Body of pancreas (tissue), 4 donors: ENCODE measurements at regions not wholly inside any gene's neighbourhood (a gene's known extent, or its start where the extent isn't known, plus 50 kb on each side); places are given as distances from the start of the nearest gene placed in this dataset.

Source experiments
- ATAC-seq: fragments of 150-250 bp; one replicate; pipeline ENCODE4 v1.9.1; 2016
- DNase-seq, 4 donors: peaks; one replicate each; pipeline ENCODE4 v3.0.0-alpha.2; 2019
- H3K27ac ChIP-seq, 4 donors: fragments of 200-600 bp; sonication (generic); 1 replicate in 3 of 4; 2 replicates in 1 of 4; pipeline versions ENCODE4 v1.5.1 to v1.6.1; 2016 to 2019; ENCODE audit warnings: mild to moderate bottlenecking in 1 of 4, mixed read lengths in 1 of 4, moderate library complexity in 1 of 4
- H3K27me3 ChIP-seq, 2 donors: fragments of 200-600 bp; sonication (generic); one replicate each; pipeline ENCODE4 v1.6.0; 2016; ENCODE audit warnings: mild to moderate bottlenecking in 1 of 2
- H3K36me3 ChIP-seq, 2 donors: fragments of 200-600 bp; sonication (generic); replicated peaks in 1 of 2; 2 replicates each; pipeline ENCODE4 v1.5.1; 2016; ENCODE audit warnings: low read depth in 2 of 2; ENCODE audit not compliant: insufficient read depth in 1 of 2
- H3K4me1 ChIP-seq: fragments of 200-600 bp; sonication (generic); one replicate; pipeline ENCODE4 v1.6.0; 2016
- H3K4me3 ChIP-seq, 2 donors: fragments of 200-600 bp; sonication (generic); 1 replicate in 1 of 2; 2 replicates in 1 of 2; pipeline ENCODE4 v1.5.1; 2016 to 2019
- H3K9me3 ChIP-seq, 3 donors: fragments of 200-600 bp; sonication (generic); 1 replicate in 2 of 3; 2 replicates in 1 of 3; pipeline ENCODE4 v1.5.1; 2016
- POLR2A ChIP-seq, 3 donors: fragments of 450-650 bp; IDR thresholded peaks; one replicate each; pipeline ENCODE4 v1.6.1; 2016; ENCODE audit warnings: antibody characterized with exemption in 3 of 3, mild to moderate bottlenecking in 2 of 3
- WGBS, 2 donors: methylation state at CpG; one replicate each; pipeline ENCODE4 v1.1.5; 2017; 5-methylcytosine and 5-hydroxymethylcytosine counted together
- intact Hi-C: fragments of 100-400 bp; cut with DNase I; formaldehyde crosslinking; loops from one replicate; pipeline ENCODE4 v1.15.1; 2023
- TF ChIP-seq, protein P1 (sequence below), 7 experiments: fragments of 450-650 bp in 4 of 7; fragments of 200-600 bp in 3 of 7; sonication (generic) in 3 of 7; IDR thresholded peaks; one replicate each; pipeline ENCODE4 v1.5.1; 2016 to 2019; ENCODE audit warnings: antibody characterized with exemption in 7 of 7

DNA sequence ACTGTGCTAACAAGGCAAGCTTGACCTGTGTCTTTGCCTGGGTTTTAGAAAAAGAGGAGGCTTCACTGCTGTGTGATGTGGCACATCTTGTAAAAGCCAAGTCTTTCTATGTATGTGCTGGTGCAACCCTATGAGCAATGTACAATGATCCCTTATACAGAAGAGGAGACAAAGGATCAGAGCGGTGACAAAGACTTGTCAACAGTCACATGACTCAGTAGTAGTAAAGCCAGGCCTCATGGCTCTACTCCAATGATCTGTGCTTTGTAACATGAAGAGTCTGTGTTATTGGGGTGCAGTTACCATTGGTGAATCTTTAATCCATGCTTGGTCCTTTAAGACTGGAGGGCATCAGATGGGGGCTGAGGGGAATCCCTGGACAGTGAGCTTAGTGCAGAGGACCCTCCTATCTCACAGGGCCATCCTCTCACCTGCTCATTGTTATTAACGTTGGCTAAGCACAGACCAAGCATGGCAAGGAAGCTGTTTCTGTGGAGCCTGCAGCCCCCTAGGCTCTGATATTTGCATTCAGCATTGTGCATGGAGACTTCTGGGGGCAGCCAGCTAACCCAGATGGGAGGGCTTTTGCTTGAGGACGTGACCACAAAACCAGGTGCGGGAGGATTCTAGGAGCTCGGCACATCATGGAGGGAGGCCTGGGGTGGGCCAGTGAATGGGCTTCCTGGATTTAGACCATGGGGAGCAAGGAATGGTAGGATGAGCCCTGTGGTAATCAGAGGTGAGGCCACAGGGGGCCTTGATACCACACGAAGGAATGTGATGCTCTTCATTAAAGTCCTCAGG lies 308.8 kb upstream of the ZNF32 start:
- ATAC-seq (no peak), DNase-seq (no peak)
- no peaks in the 10 kb centered on the region for H3K27me3 ChIP-seq
- intact Hi-C loops: no loop called here
- TF ChIP-seq, protein P1, sequence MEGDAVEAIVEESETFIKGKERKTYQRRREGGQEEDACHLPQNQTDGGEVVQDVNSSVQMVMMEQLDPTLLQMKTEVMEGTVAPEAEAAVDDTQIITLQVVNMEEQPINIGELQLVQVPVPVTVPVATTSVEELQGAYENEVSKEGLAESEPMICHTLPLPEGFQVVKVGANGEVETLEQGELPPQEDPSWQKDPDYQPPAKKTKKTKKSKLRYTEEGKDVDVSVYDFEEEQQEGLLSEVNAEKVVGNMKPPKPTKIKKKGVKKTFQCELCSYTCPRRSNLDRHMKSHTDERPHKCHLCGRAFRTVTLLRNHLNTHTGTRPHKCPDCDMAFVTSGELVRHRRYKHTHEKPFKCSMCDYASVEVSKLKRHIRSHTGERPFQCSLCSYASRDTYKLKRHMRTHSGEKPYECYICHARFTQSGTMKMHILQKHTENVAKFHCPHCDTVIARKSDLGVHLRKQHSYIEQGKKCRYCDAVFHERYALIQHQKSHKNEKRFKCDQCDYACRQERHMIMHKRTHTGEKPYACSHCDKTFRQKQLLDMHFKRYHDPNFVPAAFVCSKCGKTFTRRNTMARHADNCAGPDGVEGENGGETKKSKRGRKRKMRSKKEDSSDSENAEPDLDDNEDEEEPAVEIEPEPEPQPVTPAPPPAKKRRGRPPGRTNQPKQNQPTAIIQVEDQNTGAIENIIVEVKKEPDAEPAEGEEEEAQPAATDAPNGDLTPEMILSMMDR (IDR thresholded peaks at IDR 0.05): no peak
- H3K9me3 ChIP-seq: no peaks in the 10 kb centered on the region
- H3K27ac ChIP-seq: no peak overlapping the region
- H3K4me3 ChIP-seq: no peak overlapping the region
- no peaks in the 10 kb centered on the region for H3K36me3 ChIP-seq
- peaks cover 15% of the 10 kb centered on the region for H3K4me1 ChIP-seq
- WGBS, 2 donors: 88 to 96% methylated on average over 6 of the region's 6 CpGs

DNA sequence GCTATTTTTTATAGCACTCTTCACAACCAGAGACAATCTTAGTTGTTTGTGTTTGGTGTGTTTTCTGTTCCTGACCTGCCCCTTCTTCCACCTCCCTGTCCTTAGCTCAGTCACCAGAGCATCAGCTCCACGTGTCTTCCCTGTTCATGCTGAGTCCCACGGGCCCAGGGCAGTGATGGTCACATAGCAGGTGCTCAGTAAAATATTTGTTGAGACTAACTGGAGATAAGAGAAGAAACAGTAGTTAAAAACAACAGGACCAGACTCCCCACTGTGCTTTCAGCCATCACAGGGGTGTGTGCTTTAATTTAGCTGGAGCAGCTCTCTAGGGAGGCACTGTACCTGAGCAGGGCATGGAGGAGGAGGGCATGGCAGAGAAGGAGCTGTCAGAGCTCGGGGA lies 307.3 kb upstream of the ZNF32 start:
- no peak for ATAC-seq
- Histone ChIP-seq H3K36me3 (no peaks in the 10 kb centered on the region), H3K4me3 (no peak overlapping the region), H3K27ac (no peak overlapping the region), H3K27me3 (no peaks in the 10 kb centered on the region), H3K4me1 (peaks cover 4% of the 10 kb centered on the region), H3K9me3 (no peaks in the 10 kb centered on the region)
- TF ChIP-seq, protein P1 (IDR thresholded peaks at IDR 0.05): no peak
- intact Hi-C loops: no loop called here
- WGBS, 2 donors: 79 to 89% methylated on average over 3 of the region's 3 CpGs
- no peak for DNase-seq

DNA sequence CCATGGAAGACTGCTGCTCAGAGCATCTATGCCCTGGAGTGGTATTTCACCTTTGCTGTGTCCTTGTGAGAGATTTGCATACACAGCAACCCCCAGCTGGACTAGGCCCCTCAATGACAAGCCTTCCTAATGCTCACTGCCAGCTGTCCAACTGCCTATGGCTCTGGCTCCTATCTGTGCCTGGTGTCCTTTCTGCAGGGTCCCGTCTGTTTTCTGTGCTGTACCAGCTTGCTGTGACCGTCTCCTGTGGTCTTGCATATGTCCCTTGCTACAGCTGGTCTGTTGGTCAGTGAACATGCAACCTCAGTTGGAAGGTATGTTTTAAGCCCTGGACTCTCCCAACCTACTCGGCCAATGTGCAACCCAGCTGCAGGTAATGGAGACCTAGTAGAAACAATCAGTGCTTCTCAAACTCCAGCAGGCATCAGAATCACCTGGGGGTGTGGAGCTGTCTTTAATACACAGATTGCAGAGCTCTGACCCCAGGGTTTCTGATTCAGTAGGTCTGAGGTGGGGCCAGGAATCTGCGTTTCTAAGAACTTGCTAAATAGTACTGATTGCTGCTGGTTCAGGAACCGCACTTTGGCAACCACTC lies 306.4 kb upstream of the ZNF32 start:
- Histone ChIP-seq H3K27me3 (no peaks in the 10 kb centered on the region), H3K4me3 (no peak overlapping the region), H3K27ac (no peak overlapping the region), H3K9me3 (no peaks in the 10 kb centered on the region), H3K4me1 (no peaks in the 10 kb centered on the region), H3K36me3 (no peaks in the 10 kb centered on the region)
- WGBS, 2 donors: 91 to 96% methylated on average over 5 of the region's 5 CpGs
- TF ChIP-seq POLR2A (IDR thresholded peaks at IDR 0.05): no peak
- TF ChIP-seq, protein P1 (IDR thresholded peaks at IDR 0.05): no peak
- intact Hi-C loops: no loop called here
- DNase-seq (no peak), ATAC-seq (no peak)

DNA sequence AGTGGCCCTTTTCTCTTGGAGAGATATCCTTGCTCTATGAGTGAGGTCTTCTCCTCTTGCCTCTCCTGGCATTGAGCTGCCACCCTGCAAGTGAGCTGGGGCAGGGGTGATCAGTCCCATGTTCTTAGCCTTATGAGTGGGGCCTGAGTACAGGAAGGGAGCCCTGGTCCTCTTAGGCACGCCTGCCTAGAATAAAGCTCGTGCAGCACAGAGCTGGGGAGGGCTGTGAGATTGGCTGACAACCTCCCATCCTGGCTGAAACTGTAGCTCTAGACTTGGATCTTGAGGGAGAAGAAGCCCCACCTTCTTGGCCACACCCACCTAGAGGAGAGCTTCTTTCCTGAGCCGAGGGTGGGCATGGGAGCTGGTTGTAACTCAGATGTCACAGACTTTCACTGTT lies 305.0 kb upstream of the ZNF32 start:
- 77 to 81% methylated on average over 2 to 3 of the region's 3 CpGs for WGBS, 2 donors
- Histone ChIP-seq H3K36me3 (no peaks in the 10 kb centered on the region), H3K4me1 (no peaks in the 10 kb centered on the region), H3K27ac (no peak overlapping the region), H3K9me3 (no peaks in the 10 kb centered on the region), H3K27me3 (no peaks in the 10 kb centered on the region), H3K4me3 (no peak overlapping the region)
- ATAC-seq: no peak
- no peak for DNase-seq
- intact Hi-C loops: no loop called here
- no peak for TF ChIP-seq POLR2A (IDR thresholded peaks at IDR 0.05)
- TF ChIP-seq, protein P1 (IDR thresholded peaks at IDR 0.05): no peak

DNA sequence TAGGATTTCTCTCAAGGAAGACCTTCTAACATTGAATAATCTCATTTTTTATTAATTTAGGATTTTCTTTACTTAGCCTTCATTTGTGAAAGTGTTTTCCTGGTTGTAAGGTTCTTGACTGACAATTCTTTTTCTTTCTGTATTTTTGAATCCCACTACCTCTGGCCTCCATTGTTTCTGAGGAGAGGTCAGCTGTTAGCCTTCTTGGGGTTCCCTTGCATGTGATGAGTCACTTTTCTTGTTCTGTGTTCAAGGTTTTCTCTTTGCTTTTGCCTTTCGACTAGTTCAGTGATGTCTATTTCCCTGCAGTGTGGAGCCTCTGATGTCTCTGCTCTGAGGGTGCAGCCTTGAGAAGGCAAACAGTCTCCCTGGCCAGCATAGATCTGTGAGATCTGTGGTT lies 304.1 kb upstream of the ZNF32 start:
- Histone ChIP-seq H3K36me3 (no peaks in the 10 kb centered on the region), H3K27me3 (no peaks in the 10 kb centered on the region), H3K9me3 (no peaks in the 10 kb centered on the region), H3K4me3 (no peak overlapping the region), H3K27ac (no peak overlapping the region), H3K4me1 (no peaks in the 10 kb centered on the region)
- DNase-seq: no peak
- intact Hi-C loops: no loop called here
- WGBS, 2 donors: 75 to 79% methylated on average over 1 of the region's 1 CpG
- TF ChIP-seq, protein P1 (IDR thresholded peaks at IDR 0.05): no peak
- TF ChIP-seq POLR2A (IDR thresholded peaks at IDR 0.05): no peak
- no peak for ATAC-seq
